Stimulated activated CD4-positive, alpha-beta T cell treated with anti-CD3 and anti-CD28 coated beads, Interleukin-2, amount 100 ng/mL, for 4 hours (primary cell): ENCODE measurements at regions not wholly inside any gene's neighbourhood (a gene's known extent, or its start where the extent isn't known, plus 50 kb on each side); places are given as distances from the start of the nearest gene placed in this dataset.

Experiments
- DNase-seq: peaks from one replicate; pipeline ENCODE4 v3.0.0-alpha.2; 2020; ENCODE audit warnings: low read depth

DNA sequence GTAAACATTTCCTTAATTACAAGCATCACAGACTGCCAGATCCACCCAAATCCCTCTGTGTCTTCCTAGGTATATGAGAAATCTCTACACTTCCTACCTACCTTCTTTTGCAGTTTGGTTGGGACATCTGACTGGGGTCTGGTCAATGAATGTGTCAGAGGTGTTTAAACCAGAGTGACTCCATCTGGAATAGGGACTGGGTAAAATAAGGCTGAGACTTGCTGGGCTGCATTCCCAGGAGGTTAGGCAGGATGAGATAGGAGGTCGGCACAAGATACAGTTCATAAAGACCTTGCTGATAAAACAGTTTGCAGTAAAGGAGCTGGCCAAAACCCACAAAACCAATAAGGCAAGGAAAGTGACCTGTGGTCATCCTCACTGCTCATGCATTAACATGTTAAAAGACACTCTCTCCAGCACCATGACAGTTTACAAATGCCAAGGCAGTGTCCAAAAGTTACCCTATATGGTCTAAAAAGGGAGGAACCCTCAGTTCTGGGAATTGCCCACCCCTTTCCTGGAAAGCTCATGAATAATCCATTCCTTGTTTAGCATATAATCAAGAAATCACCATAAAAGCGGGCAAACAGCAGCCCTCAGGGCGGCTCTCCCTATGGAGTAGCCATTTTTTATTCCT is 87.4 kb upstream of the BACE2 start:
- no peak for DNase-seq

DNA sequence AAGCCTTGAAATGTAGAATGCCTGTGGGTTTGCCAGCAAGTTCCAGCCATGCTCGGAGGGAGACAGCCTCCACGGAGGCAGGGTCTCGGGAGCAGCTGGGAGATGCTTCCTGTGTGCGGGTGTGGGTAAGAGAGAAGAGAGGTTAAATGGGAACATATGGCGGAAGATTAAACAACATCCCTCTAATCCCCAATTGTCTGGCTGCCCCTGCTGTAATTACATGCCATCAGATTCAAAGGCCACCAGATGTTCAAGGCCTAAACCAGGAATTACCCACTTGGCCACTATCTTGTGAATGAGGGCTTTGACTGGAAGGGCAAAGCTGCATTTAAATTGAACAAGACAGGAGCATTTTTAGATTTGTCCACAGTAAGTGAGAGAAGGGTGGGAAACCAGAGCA is 81.4 kb upstream of the BACE2 start:
- no peak for DNase-seq

DNA sequence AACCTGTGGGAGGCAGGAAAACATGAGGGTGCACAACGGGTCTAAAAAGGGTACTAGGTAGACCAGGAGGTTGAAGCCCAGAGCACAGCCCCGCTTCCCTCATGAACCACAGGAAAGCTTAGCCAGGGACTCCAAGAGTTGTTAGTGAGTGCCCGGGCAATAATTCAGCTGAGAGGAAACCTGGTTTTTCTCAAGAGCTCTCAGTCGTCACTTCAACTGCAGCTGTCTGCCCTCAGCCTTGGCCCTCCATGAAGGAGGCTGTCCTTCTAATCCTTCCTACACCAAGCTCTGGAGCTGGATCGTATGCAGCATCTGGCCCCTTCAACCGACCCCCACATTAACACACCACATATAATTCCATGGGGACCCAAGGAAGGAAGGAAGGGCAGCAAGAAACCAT is 77.0 kb upstream of the BACE2 start:
- no peak for DNase-seq

GRCh38 chr21:41091616-41092015 is 76.3 kb upstream of the BACE2 start:
- no peak for DNase-seq

- DNase-seq: no peak
Measured at GRCh38 chr21:41092312-41092711, 75.6 kb upstream of the BACE2 start.

GRCh38 chr21:41095983-41096382 is 72.0 kb upstream of the BACE2 start:
- DNase-seq: no peak

GRCh38 chr21:41098076-41098475 is 69.9 kb upstream of the BACE2 start:
- DNase-seq: no peak

DNA sequence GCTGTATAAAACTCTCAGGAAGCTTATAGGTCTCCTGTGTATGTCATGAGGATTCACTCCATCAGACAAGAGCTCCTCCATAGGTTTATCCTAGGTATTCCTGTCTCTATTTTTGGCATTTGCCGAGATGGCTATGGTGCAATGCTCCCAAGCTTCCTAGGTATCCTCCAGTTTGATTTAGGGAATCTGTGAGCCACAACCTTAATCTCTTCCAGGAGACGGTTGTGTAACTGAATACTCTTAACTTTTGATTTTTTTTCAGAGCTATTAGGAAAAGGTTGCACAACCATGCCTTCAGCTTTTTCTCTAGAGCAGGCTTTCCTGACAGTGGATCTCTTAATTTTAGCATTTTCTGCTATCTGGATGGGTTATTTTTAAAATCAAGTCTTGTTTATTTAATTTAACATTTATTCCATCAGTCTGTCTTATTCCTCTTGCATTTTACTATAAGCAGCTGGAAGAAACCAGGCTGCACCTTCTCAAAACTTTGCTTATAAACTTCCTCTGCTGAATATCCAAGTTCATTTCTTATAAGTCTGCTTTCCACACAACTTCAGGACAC is 69.4 kb upstream of the BACE2 start:
- no peak for DNase-seq

DNA sequence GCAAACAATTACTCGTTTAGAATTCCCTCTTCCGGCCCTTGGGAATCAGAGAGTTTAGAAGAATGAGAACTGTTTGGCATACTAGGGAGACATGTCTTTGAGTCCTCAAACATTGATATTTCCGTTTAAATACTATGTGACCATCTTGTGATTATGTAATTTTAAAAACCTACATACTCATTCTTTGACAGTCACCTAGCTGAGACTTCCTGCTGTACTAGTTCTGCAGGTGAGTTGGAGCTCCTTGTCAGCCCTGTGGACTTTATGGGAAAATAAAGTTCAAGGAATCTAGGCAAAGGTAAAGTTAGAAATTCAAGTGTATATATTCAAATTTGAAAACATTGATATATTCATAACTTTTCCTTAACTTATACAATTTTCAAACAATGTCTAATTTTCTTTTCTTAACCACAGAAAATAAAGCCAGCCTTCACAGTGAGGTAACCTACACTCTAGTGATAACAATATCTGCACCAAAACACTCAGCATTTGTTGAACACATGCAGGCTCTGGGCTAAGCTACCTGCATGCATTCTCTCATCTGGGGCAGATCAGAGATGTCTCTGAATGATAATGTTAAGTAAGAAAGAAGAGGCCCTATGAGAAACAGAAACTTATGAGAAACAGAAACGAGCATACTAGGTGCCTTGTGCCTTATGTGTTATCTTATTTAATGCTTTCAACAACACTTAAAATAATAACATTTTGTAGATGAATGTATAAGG is 67.0 kb upstream of the BACE2 start:
- no peak for DNase-seq

DNA sequence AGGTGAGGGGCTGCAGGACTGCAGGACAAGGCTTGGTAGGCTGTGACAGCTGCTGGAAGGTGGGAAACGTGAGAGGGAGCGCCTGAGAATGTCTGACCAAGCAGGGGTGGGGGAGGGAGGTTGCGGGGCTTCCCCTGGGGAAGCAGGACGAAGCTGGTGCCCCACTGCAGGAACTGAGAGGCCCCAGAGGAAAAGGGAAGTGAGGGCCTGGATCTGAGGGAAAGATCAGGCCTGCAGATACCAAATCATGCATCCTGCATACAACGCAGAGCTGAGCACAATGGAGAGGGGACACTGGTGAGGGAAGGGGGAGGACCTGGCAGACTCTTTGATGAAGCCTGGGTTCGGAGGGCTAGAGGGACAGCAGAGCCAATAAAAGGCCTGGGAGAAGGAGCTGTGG is 65.7 kb upstream of the BACE2 start:
- DNase-seq: no peak

DNA sequence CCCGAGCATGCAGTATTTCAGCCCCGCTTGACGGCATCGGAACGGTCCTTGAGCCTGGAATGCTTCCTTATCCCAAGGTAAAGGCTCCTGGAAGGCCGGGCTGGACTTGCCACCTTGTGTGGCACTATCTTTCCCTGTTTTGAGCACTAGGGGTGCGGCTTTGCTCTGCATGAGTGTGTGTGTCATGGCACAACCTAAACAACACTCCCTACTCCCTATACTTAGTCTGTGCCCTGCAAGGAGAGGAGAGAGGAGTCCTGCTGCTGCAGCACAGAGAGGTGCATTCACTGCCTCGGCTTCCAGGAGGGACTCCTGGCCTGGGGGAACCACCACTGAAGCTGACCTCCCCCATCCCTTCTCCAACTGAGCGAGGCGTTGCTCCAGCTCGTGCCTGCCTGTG is 60.4 kb upstream of the BACE2 start:
- no peak for DNase-seq

DNA sequence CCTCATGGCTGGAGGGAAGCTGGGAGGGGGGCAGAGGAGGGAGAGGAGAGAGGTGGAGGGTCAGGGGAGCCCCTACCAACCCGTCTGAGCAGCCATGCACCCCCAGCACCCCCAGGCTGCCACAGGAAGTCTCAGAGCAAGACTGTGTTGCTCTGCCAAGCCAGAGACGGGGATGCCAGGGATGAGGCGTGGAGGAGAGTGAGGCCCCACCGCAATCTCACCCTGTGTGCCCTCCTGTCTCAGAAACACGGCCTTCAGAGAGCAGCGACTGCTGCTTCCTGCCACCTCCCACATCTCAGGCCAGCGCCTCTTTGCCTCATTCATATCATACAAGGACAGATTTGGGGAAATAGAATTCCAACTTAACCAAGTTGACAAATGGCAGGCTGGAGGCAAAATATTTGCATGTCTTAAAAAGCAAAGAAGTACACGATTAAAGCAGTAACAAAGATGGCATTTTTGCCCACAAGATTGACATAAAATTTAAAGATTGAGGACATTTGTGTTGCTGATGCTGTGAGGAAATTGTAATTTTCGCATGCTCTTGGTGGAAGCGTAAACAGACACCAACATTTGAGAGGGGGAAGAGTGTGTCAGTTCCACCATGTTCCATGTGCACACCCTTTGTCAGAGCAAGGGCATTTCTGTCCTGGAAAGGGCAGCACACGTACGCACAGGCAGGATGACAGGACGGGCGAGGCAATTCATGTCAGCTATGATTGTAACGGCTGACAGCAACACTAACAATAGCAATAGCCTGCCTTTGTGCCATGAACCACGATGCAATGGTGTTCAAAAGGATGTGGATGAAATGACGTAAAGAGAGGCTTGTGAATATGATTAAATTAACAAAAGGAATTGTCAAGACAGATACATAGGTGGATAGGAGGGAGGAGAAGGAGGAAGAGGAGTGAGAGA is 59.0 kb upstream of the BACE2 start:
- DNase-seq: no peak

DNA sequence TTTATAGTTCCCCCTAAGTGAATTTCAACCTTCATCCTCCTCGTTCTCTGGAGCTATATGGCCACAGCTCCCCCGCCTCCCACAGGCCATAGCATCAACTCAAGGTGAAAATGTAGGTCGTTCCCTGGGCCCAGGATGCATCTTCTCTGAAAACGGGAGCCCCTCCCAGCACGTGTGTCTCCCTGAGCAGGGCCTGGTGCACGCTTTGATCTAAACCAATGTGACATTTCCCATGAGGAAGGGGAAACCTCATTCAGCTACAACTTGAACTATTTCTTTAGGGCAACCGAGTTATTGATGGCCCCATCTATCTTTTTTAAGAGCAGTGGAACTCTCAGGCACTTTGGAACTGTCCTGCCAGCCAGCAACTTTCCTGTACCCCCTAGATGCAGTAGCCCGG is 57.8 kb upstream of the BACE2 start:
- no peak for DNase-seq

GRCh38 chr21:41110664-41111063 is 57.3 kb upstream of the BACE2 start:
- DNase-seq: no peak

DNA sequence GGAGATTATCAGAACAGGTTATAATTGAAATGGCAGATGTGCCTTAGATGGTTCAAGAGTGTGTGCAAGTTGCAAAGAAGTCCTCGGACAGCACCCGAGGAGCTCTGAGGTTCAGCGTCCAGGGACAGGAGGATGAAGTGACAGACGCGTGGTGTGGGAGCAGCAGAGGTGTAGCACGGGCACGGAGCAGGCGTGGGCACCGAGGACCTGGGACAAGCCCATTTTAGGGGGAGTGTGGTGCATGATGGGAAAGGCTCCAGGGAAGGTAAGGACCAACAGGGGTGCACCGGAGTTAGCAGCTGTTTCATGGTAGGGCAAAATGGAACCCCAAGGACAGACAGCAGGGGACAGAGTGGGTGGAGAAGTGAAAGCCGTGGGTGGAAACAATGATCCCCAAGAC is 56.3 kb upstream of the BACE2 start:
- DNase-seq: no peak

DNA sequence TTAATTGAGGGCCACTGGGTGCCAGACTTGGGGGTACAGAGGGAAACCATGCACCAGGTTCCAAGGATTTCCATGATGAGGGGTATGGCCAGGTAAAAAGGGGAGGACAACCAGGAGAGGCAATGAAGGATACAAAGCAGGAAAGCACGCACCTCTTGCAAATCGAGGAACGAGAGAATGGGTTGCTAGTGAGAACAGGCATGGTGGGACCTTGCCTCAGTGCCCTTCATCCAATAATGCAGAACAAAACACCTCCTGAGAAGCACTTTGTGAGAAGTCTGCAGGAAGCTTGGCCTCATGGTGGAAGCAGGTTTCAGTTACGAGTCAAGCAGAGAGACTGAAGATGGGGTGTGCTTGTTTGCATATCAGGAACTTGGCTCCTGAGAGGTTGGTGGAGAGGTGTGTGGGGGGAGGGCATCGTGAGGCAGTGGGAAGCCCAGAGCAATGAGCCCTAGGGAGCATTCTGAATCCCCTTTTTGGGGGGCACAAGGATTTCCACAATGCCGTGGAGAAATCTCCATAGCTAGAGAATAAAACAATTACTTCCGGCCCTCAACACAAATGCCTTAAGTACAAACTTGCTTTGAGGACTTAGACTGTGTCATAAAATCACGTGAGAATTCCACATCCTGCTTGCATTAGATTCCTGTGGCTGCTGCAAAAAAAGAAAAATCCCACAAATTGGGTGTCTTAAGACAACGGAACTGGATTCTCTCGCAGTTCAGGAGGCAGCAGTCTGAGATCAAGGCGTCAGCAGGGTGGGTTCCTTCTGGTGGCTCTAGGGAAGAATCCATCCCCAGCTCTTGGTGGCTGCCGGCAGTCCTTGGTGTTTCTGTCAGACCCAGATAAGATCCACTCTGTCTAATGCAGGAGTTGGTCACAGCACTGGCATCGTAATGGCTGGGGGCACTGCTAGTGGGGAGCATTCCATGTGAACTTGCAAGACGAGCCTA is 54.9 kb upstream of the BACE2 start:
- DNase-seq: no peak

DNA sequence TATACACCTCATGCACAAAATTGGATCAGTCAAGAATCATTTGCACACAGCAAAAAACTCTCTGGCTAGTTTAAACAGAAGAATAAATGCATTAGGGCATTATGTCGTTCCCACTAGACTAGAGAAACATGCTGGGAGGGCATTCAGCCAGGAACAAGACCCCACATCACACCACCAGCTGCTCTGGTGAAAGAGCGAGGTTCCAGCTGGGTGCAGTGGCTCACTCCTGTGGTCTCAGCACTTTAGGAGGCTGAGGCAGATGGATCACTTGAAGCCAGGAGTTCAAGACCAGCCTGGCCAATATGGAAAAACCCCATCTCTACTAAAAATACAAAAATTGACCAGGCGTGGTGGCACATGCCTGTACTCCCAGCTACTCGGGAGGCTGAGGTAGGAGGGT is 52.1 kb upstream of the BACE2 start:
- no peak for DNase-seq
